HG02571 (cell line): ENCODE measurements at regions not wholly inside any gene's neighbourhood (a gene's known extent, or its start where the extent isn't known, plus 50 kb on each side); places are given as distances from the start of the nearest gene placed in this dataset.

Experiments used
- ATAC-seq: cut with Tn5 transposase; IDR thresholded peaks from one replicate; pipeline ENCODE4 v1.9.1; 2021; ENCODE audit warnings: mild to moderate bottlenecking, moderate library complexity; ENCODE audit not compliant: unreplicated experiment

- no peak for ATAC-seq
These were observed 254.7 kb downstream of the MAN2A1 start for GRCh38 chr5:109944461-109944860.

- ATAC-seq: no peak
These were observed 255.5 kb downstream of the MAN2A1 start for GRCh38 chr5:109945097-109945678.

GRCh38 chr5:109945723-109946480 is 256.2 kb downstream of the MAN2A1 start:
- no peak for ATAC-seq

- ATAC-seq: no peak
These were observed 256.9 kb downstream of the MAN2A1 start for GRCh38 chr5:109946610-109947009.

GRCh38 chr5:109947667-109948066 is 257.9 kb downstream of the MAN2A1 start:
- ATAC-seq: no peak

- no peak for ATAC-seq
These were observed 260.9 kb downstream of the MAN2A1 start for GRCh38 chr5:109950634-109951033.

GRCh38 chr5:109951348-109951747 is 261.6 kb downstream of the MAN2A1 start:
- no peak for ATAC-seq

- ATAC-seq: no peak
These were observed 262.0 kb downstream of the MAN2A1 start for GRCh38 chr5:109951758-109952157.

- no peak for ATAC-seq
These were observed 264.0 kb downstream of the MAN2A1 start for GRCh38 chr5:109953761-109954160.

- no peak for ATAC-seq
These were observed 267.2 kb downstream of the MAN2A1 start for GRCh38 chr5:109956884-109957283.

- ATAC-seq: no peak
These were observed 268.4 kb downstream of the MAN2A1 start for GRCh38 chr5:109958082-109958481.

- no peak for ATAC-seq
These were observed 269.9 kb downstream of the MAN2A1 start for GRCh38 chr5:109959652-109960051.

GRCh38 chr5:109961751-109962150 is 272.0 kb downstream of the MAN2A1 start:
- no peak for ATAC-seq

- ATAC-seq: no peak
These were observed 273.3 kb downstream of the MAN2A1 start for GRCh38 chr5:109962882-109963603.

GRCh38 chr5:109964136-109964535 is 274.4 kb downstream of the MAN2A1 start:
- no peak for ATAC-seq

GRCh38 chr5:109965634-109966033 is 275.9 kb downstream of the MAN2A1 start:
- ATAC-seq: no peak

- ATAC-seq: no peak
These were observed 282.2 kb downstream of the MAN2A1 start for GRCh38 chr5:109971968-109972367.

- no peak for ATAC-seq
These were observed 292.3 kb downstream of the MAN2A1 start for GRCh38 chr5:109981979-109982378.

GRCh38 chr5:109982966-109983534 is 293.3 kb downstream of the MAN2A1 start:
- no peak for ATAC-seq

- ATAC-seq: no peak
These were observed 297.0 kb downstream of the MAN2A1 start for GRCh38 chr5:109986726-109987125.

GRCh38 chr5:109987355-109987754 is 297.6 kb downstream of the MAN2A1 start:
- ATAC-seq: no peak

- ATAC-seq: no peak
These were observed 298.2 kb downstream of the MAN2A1 start for GRCh38 chr5:109987970-109988369.
